HUES64 (cell line): ENCODE measurements at regions not wholly inside any gene's neighbourhood (a gene's known extent, or its start where the extent isn't known, plus 50 kb on each side); places are given as distances from the start of the nearest gene placed in this dataset.
A peak's percentile ranks its signal among the peaks of the same experiment; 100 is the strongest.

Experiments
- H3K27ac ChIP-seq: 2 replicates; pipeline ENCODE4 v1.7.0; 2013; ENCODE audit warnings: low read depth, low read length, inconsistent platforms
- H3K27me3 ChIP-seq: 2 replicates; pipeline ENCODE4 v1.6.1; 2013; ENCODE audit warnings: mild to moderate bottlenecking, low read length; ENCODE audit not compliant: insufficient read depth
- H3K36me3 ChIP-seq: 2 replicates; pipeline ENCODE4 v1.6.1; 2013; ENCODE audit warnings: mild to moderate bottlenecking, low read length; ENCODE audit not compliant: insufficient read depth
- H3K4me1 ChIP-seq: 2 replicates; pipeline ENCODE4 v1.6.1; 2013; ENCODE audit warnings: mild to moderate bottlenecking, low read length, moderate library complexity; ENCODE audit not compliant: insufficient read depth
- H3K4me3 ChIP-seq: 2 replicates; pipeline ENCODE4 v1.5.1; 2013; ENCODE audit warnings: mild to moderate bottlenecking, low read length, moderate library complexity
- H3K9ac ChIP-seq: 2 replicates; pipeline ENCODE4 v1.6.1; 2013; ENCODE audit warnings: mild to moderate bottlenecking, low read depth, low read length
- H3K9me3 ChIP-seq: 2 replicates; pipeline ENCODE4 v1.6.1; 2013; ENCODE audit warnings: low read depth, low read length; ENCODE audit not compliant: insufficient read depth
- WGBS: fragments of 150-250, 120-280 bp; methylation state at CpG from one replicate; pipeline ENCODE4 v1.1.7; 2013; ENCODE audit warnings: missing lambda C conversion rate; 5-methylcytosine and 5-hydroxymethylcytosine counted together

GRCh38 chr7:88665892-88666514 lies 93.5 kb upstream of the ZNF804B start:
- no peaks in the 10 kb centered on the region for H3K27me3 ChIP-seq
- no peak overlapping the region for H3K9ac ChIP-seq
- H3K9me3 ChIP-seq = no peaks in the 10 kb centered on the region
- peaks cover 25% of the 10 kb centered on the region for H3K4me1 ChIP-seq
- no peaks in the 10 kb centered on the region for H3K36me3 ChIP-seq
- WGBS = 91% methylated on average over 3 of the region's 3 CpGs
- H3K4me3 ChIP-seq = no peak overlapping the region
- no peak overlapping the region; the same call in 1 of the 2 replicates for H3K27ac ChIP-seq

- Histone ChIP-seq H3K9me3 (no peaks in the 10 kb centered on the region), H3K4me1 (peaks cover 25% of the 10 kb centered on the region), H3K27me3 (no peaks in the 10 kb centered on the region), H3K36me3 (no peaks in the 10 kb centered on the region), H3K4me3 (no peak overlapping the region), H3K9ac (no peak overlapping the region), H3K27ac (peak overlapping the region; percentile 74)
- 33% methylated on average over 1 of the region's 1 CpG for WGBS
Observed at GRCh38 chr7:88664630-88665233, 94.8 kb upstream of the ZNF804B start.

GRCh38 chr7:88661921-88662320 lies 97.6 kb upstream of the ZNF804B start:
- H3K27me3 ChIP-seq = no peaks in the 10 kb centered on the region
- no peak overlapping the region for H3K27ac ChIP-seq
- 92% methylated on average over 3 of the region's 3 CpGs for WGBS
- no peaks in the 10 kb centered on the region for H3K9me3 ChIP-seq
- no peaks in the 10 kb centered on the region for H3K36me3 ChIP-seq
- no peak overlapping the region for H3K4me3 ChIP-seq
- H3K9ac ChIP-seq = no peak overlapping the region
- H3K4me1 ChIP-seq = peaks cover 25% of the 10 kb centered on the region

- Histone ChIP-seq H3K4me3 (no peak overlapping the region), H3K36me3 (no peaks in the 10 kb centered on the region), H3K27ac (no peak overlapping the region), H3K4me1 (no peaks in the 10 kb centered on the region), H3K27me3 (no peaks in the 10 kb centered on the region), H3K9ac (no peak overlapping the region), H3K9me3 (peaks cover 5% of the 10 kb centered on the region; the same call in 1 of the 2 replicates)
- 100% methylated on average over 2 of the region's 2 CpGs for WGBS
Observed at GRCh38 chr7:88647825-88648224, 111.7 kb upstream of the ZNF804B start.

GRCh38 chr7:88638583-88638982 lies 120.9 kb upstream of the ZNF804B start:
- H3K36me3 ChIP-seq = no peaks in the 10 kb centered on the region
- WGBS = 96% methylated on average over 5 of the region's 6 CpGs
- H3K9ac ChIP-seq = no peak overlapping the region
- H3K27me3 ChIP-seq = no peaks in the 10 kb centered on the region; the same call in 1 of the 2 replicates
- H3K27ac ChIP-seq = no peak overlapping the region
- no peak overlapping the region for H3K4me3 ChIP-seq
- H3K9me3 ChIP-seq = no peaks in the 10 kb centered on the region
- H3K4me1 ChIP-seq = peaks cover 45% of the 10 kb centered on the region

GRCh38 chr7:88637795-88638194 lies 121.7 kb upstream of the ZNF804B start:
- Histone ChIP-seq H3K27ac (no peak overlapping the region), H3K9ac (no peak overlapping the region), H3K4me3 (no peak overlapping the region), H3K4me1 (peaks cover 46% of the 10 kb centered on the region), H3K27me3 (no peaks in the 10 kb centered on the region; the same call in 1 of the 2 replicates), H3K36me3 (no peaks in the 10 kb centered on the region), H3K9me3 (no peaks in the 10 kb centered on the region)

GRCh38 chr7:88635149-88635548 lies 124.4 kb upstream of the ZNF804B start:
- Histone ChIP-seq H3K27ac (peak overlapping the region; percentile 85; the same call in 1 of the 2 replicates), H3K4me3 (peak overlapping the region; percentile 25; the same call in 1 of the 2 replicates), H3K4me1 (peaks cover 46% of the 10 kb centered on the region), H3K9ac (no peak overlapping the region), H3K9me3 (no peaks in the 10 kb centered on the region), H3K36me3 (no peaks in the 10 kb centered on the region), H3K27me3 (no peaks in the 10 kb centered on the region; the same call in 1 of the 2 replicates)
- WGBS = 17% methylated on average over 1 of the region's 1 CpG

GRCh38 chr7:88629559-88629958 lies 129.9 kb upstream of the ZNF804B start:
- no peaks in the 10 kb centered on the region for H3K9me3 ChIP-seq
- H3K9ac ChIP-seq = no peak overlapping the region
- H3K27me3 ChIP-seq = no peaks in the 10 kb centered on the region; the same call in 1 of the 2 replicates
- H3K27ac ChIP-seq = no peak overlapping the region
- 93% methylated on average over 1 of the region's 1 CpG for WGBS
- H3K36me3 ChIP-seq = no peaks in the 10 kb centered on the region
- peaks cover 11% of the 10 kb centered on the region for H3K4me1 ChIP-seq
- H3K4me3 ChIP-seq = no peak overlapping the region

- Histone ChIP-seq H3K36me3 (no peaks in the 10 kb centered on the region), H3K27ac (no peak overlapping the region), H3K4me1 (peaks cover under 1% of the 10 kb centered on the region; the same call in 1 of the 2 replicates), H3K9me3 (no peaks in the 10 kb centered on the region), H3K27me3 (no peaks in the 10 kb centered on the region; the same call in 1 of the 2 replicates), H3K4me3 (no peak overlapping the region), H3K9ac (no peak overlapping the region)
- 93% methylated on average over 2 of the region's 2 CpGs for WGBS
Observed at GRCh38 chr7:88628363-88629085, 131.0 kb upstream of the ZNF804B start.

GRCh38 chr7:88617185-88617584 lies 142.3 kb upstream of the ZNF804B start:
- Histone ChIP-seq H3K9me3 (no peaks in the 10 kb centered on the region), H3K4me1 (no peaks in the 10 kb centered on the region), H3K27me3 (no peaks in the 10 kb centered on the region), H3K4me3 (no peak overlapping the region), H3K27ac (no peak overlapping the region), H3K9ac (no peak overlapping the region), H3K36me3 (no peaks in the 10 kb centered on the region)
- 97% methylated on average over 2 of the region's 2 CpGs for WGBS

GRCh38 chr7:88615336-88615735 lies 144.2 kb upstream of the ZNF804B start:
- H3K27ac ChIP-seq = no peak overlapping the region
- 75% methylated on average over 1 of the region's 2 CpGs for WGBS
- H3K27me3 ChIP-seq = no peaks in the 10 kb centered on the region
- no peak overlapping the region for H3K9ac ChIP-seq
- H3K4me3 ChIP-seq = no peak overlapping the region
- no peaks in the 10 kb centered on the region for H3K4me1 ChIP-seq
- no peaks in the 10 kb centered on the region for H3K36me3 ChIP-seq
- H3K9me3 ChIP-seq = no peaks in the 10 kb centered on the region
